GM12865 (cell line): ENCODE measurements at regions not wholly inside any gene's neighbourhood (a gene's known extent, or its start where the extent isn't known, plus 50 kb on each side); places are given as distances from the start of the nearest gene placed in this dataset.

Experiments
- DNase-seq: peaks from one replicate; pipeline ENCODE4 v3.0.0; 2010; ENCODE audit warnings: low read depth
- H3K4me3 ChIP-seq: 2 replicates; pipeline ENCODE4 v1.5.1; 2011; ENCODE audit warnings: mild to moderate bottlenecking, low read depth, low read length, control low read depth
- TF ChIP-seq, protein P1 (sequence below): IDR thresholded peaks from 2 replicates; pipeline ENCODE4 v1.5.1; 2011; ENCODE audit warnings: low read length, control low read depth, low read depth, inconsistent platforms; ENCODE audit not compliant: insufficient read depth; ENCODE audit errors: missing control alignments

DNA sequence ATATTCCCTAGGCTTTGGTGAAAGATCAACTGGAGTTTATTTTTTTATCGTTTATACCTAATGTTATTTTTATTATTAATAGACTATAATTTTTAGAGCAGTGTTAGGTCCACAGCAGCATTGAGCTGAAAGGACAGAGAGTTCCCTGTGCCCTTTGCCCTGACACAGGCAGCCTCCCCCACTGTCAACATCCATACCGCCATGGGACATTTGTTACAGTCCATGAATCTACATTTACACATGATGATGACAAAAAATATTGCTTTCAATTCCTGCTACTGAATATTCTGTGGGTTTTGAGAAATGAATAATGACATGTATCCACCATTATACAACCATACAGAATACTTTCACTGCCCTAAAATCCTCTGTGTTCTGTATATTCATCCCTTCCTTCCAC lies 1297.5 kb upstream of the SORCS1 start:
- TF ChIP-seq, protein P1, sequence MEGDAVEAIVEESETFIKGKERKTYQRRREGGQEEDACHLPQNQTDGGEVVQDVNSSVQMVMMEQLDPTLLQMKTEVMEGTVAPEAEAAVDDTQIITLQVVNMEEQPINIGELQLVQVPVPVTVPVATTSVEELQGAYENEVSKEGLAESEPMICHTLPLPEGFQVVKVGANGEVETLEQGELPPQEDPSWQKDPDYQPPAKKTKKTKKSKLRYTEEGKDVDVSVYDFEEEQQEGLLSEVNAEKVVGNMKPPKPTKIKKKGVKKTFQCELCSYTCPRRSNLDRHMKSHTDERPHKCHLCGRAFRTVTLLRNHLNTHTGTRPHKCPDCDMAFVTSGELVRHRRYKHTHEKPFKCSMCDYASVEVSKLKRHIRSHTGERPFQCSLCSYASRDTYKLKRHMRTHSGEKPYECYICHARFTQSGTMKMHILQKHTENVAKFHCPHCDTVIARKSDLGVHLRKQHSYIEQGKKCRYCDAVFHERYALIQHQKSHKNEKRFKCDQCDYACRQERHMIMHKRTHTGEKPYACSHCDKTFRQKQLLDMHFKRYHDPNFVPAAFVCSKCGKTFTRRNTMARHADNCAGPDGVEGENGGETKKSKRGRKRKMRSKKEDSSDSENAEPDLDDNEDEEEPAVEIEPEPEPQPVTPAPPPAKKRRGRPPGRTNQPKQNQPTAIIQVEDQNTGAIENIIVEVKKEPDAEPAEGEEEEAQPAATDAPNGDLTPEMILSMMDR: no peak
- no peak for DNase-seq
- no peak overlapping the region for H3K4me3 ChIP-seq

DNA sequence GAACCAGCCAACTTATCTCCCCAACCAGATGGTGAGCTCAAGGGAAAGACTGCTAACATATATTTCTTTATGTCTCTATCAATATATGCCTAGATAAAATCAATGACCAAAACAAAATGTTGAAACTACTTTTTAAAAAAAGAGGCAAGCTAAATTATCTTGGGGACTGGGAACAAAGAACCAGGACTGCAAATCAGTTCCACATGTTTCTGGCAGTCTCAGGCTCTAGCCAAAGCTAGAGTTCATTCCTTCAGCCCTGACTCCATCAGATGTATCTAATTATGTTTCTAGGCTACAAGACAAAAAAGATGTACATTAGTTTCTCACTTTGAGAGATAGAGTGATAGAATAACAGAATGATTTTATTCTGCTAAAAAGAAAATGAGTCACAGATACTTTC lies 1290.3 kb upstream of the SORCS1 start:
- H3K4me3 ChIP-seq: no peak overlapping the region
- DNase-seq: no peak
- TF ChIP-seq, protein P1: no peak

DNA sequence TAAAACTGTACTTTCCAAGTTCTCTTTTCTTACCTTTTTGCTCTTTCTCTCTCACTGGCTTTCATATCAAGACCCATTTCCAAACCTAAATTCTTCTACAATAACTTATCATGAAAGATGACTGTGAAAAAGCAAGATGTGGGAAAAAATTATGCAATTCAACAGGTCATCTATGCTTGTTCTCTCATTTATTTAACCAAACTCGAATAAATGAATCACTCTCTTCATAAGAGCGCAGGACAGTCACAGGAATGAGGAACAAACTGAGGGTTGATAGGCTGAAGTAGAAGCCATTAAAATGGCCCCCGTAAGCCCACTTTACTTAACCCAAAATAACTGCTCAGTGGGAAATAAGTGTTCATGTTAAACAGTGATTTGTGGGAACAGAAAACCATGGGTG lies 1289.7 kb upstream of the SORCS1 start:
- TF ChIP-seq, protein P1: no peak
- no peak for DNase-seq
- H3K4me3 ChIP-seq: no peak overlapping the region

DNA sequence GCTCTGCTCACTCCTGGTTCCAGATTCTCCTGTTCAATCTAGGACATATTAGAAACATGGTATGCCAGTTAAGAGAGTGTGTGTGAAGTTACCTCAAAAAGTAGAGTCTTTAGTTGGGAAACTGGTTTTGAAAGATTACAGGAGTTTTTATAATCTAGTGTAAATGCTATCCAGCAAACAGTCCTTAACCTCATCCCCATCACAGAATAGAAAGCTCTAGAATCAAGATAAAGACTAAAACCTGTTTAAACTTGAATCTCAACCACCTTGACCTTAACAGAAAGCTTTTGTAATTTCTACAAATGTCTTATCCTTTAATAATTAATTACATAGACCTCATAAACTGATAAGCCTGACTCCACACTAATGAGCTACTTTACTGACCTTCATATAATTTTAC lies 1288.7 kb upstream of the SORCS1 start:
- no peak overlapping the region for H3K4me3 ChIP-seq
- TF ChIP-seq, protein P1: no peak

DNA sequence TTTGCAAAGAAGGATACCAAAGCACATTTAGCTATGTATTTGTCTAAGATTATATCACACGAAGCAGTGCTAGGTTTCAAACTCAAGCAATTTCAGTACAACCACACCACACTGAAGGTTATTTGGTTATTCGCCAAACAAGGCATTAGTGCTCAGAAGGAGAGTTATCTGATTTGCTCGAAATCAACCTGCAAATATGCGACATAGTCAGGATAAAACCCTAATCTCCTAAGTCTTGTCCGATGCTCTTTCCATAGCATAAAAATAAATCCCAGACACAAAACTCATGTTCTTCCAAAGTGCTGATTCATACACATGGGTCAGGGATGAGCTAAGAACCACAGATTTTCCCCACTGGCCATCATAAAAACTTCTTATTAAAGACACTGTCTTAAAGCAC lies 1288.0 kb upstream of the SORCS1 start:
- TF ChIP-seq, protein P1: no peak
- DNase-seq: no peak
- no peak overlapping the region for H3K4me3 ChIP-seq

More for the DNA sequence above, 1288.7 kb upstream of the SORCS1 start:
- DNase-seq: no peak

DNA sequence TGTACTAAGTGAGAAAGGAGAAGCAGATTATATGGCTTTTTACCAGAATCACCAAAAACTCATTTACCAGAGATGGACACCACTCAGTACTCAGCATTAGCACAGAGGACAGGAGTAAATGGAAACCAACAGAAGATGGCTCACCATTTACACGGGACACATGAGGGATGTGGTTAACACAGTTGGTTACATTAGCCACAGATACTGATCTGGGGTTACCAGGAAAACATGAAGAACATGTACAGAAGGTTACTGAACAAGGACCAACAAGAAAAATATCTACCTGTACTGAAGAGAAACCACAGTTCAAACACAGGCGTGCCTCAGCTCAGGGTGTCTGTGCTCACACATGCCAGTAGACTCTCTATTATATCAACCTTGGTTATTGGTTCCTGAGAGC lies 1285.8 kb upstream of the SORCS1 start:
- DNase-seq: no peak
- no peak overlapping the region for H3K4me3 ChIP-seq
- TF ChIP-seq, protein P1: no peak

DNA sequence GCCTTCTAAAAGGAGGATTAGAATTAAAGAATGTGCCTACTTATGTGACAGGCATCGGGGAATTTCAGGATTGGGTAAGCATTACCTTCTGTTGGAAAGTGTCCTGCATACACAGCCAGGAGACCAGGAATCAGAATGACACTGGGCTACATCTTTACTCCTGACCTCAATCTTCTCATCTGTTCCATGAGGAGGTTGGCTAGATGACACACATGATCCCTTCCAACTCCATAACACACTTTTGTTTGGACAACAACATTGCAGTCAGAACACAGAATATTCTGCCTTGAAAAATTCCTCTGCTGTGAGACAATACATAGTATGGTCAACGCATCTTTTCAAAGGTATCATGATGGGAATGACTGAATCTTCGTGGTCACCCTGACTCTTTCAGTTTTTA lies 1281.2 kb upstream of the SORCS1 start:
- TF ChIP-seq, protein P1: no peak
- H3K4me3 ChIP-seq: no peak overlapping the region
- DNase-seq: no peak
